ENCODE measurements at regions not wholly inside any gene's neighbourhood (a gene's known extent, or its start where the extent isn't known, plus 50 kb on each side); places are given as distances from the start of the nearest gene placed in this dataset.

DNA sequence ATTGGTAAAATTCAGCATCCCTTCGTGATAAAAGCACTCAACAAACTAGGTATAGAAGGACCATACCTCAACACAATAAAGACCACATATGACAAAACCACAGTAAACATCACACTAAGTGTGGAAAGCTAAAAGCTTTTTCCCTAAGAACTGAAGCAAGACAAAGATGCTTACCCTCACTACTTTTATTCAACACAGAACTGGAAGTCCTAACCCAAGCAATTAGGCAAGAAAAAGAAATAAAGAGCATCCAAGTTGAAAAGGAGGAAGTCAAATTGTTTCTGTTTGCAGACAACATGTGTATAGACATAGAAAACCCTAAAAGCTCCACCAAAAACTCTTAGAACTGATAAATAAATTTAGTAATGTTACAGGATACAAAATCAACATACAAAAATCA, 271.7 kb downstream of the RBM43 start:
- TF ChIP-seq, protein P1, sequence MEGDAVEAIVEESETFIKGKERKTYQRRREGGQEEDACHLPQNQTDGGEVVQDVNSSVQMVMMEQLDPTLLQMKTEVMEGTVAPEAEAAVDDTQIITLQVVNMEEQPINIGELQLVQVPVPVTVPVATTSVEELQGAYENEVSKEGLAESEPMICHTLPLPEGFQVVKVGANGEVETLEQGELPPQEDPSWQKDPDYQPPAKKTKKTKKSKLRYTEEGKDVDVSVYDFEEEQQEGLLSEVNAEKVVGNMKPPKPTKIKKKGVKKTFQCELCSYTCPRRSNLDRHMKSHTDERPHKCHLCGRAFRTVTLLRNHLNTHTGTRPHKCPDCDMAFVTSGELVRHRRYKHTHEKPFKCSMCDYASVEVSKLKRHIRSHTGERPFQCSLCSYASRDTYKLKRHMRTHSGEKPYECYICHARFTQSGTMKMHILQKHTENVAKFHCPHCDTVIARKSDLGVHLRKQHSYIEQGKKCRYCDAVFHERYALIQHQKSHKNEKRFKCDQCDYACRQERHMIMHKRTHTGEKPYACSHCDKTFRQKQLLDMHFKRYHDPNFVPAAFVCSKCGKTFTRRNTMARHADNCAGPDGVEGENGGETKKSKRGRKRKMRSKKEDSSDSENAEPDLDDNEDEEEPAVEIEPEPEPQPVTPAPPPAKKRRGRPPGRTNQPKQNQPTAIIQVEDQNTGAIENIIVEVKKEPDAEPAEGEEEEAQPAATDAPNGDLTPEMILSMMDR (IDR thresholded peaks at IDR 0.05) = no peak
- no peak for TF ChIP-seq POLR2A (IDR thresholded peaks at IDR 0.05)

Data from testis (tissue), 2 donors.